ENCODE measurements at regions not wholly inside any gene's neighbourhood (a gene's known extent, or its start where the extent isn't known, plus 50 kb on each side); places are given as distances from the start of the nearest gene placed in this dataset.

DNA sequence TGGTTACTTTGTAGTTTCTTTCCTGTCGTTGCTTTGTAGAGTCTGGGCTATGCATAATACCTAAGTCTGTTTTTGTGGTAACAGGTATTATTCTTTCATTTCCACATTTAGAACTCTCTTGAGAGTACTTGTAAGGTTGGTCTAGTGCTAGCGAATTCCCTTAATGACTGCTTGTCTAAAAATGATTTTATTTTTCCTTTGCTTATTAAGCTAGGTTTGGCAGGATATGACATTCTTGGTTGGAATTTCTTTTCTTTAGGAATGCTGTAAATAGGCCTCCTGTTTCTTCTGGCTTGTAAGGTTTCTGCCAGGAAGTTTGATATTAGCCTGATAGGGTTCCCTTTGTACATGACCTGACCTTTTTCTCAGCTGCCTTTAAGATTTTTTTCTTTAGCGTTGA, 70.1 kb upstream of the SGO1 start:
- TF ChIP-seq, protein P1, sequence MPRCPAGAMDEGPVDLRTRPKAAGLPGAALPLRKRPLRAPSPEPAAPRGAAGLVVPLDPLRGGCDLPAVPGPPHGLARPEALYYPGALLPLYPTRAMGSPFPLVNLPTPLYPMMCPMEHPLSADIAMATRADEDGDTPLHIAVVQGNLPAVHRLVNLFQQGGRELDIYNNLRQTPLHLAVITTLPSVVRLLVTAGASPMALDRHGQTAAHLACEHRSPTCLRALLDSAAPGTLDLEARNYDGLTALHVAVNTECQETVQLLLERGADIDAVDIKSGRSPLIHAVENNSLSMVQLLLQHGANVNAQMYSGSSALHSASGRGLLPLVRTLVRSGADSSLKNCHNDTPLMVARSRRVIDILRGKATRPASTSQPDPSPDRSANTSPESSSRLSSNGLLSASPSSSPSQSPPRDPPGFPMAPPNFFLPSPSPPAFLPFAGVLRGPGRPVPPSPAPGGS (IDR thresholded peaks at IDR 0.05; ENCODE audit: borderline replicate concordance, insufficient read depth, low read depth, low read length, poor library complexity, severe bottlenecking): no peak
- TF ChIP-seq POLR2AphosphoS5 (IDR thresholded peaks at IDR 0.05; ENCODE audit: low read length): no peak
- TF ChIP-seq, protein P2, sequence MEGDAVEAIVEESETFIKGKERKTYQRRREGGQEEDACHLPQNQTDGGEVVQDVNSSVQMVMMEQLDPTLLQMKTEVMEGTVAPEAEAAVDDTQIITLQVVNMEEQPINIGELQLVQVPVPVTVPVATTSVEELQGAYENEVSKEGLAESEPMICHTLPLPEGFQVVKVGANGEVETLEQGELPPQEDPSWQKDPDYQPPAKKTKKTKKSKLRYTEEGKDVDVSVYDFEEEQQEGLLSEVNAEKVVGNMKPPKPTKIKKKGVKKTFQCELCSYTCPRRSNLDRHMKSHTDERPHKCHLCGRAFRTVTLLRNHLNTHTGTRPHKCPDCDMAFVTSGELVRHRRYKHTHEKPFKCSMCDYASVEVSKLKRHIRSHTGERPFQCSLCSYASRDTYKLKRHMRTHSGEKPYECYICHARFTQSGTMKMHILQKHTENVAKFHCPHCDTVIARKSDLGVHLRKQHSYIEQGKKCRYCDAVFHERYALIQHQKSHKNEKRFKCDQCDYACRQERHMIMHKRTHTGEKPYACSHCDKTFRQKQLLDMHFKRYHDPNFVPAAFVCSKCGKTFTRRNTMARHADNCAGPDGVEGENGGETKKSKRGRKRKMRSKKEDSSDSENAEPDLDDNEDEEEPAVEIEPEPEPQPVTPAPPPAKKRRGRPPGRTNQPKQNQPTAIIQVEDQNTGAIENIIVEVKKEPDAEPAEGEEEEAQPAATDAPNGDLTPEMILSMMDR (IDR thresholded peaks at IDR 0.05 in 2 of 3, conservative IDR thresholded peaks at IDR 0.05 in 1 of 3; ENCODE audit: control insufficient read depth in 2 of 3, extremely low read depth in 1 of 3, insufficient read depth in 1 of 3, low read depth in 3 of 3, low read length in 3 of 3): no peak
- TF ChIP-seq ETV6 (conservative IDR thresholded peaks at IDR 0.05 in 1 of 2, IDR thresholded peaks at IDR 0.05 in 1 of 2; ENCODE audit: borderline replicate concordance in 1 of 2, low read depth in 1 of 2): no peak
